Spleen (tissue), 11 donors: ENCODE measurements at regions not wholly inside any gene's neighbourhood (a gene's known extent, or its start where the extent isn't known, plus 50 kb on each side); places are given as distances from the start of the nearest gene placed in this dataset.

Experiments used
- DNase-seq: peaks from one replicate; pipeline ENCODE4 v3.0.0-alpha.2; 2020
- H3K27ac ChIP-seq, 8 donors: fragments of 200-600 bp; sonication (generic) in 7 of 8; 1 replicate in 4 of 8; 2 replicates in 4 of 8; pipeline versions ENCODE4 v1.5.0 to v1.8.0; 2016 to 2021; ENCODE audit warnings: inconsistent platforms in 4 of 8, mild to moderate bottlenecking in 4 of 8, moderate library complexity in 1 of 8
- H3K27me3 ChIP-seq, 7 donors: fragments of 200-600 bp; sonication (generic) in 6 of 7; replicated peaks in 1 of 7; 1 replicate in 4 of 7; 2 replicates in 3 of 7; pipeline versions ENCODE4 v1.5.0 to v1.8.0; 2016 to 2021; ENCODE audit warnings: inconsistent platforms in 3 of 7, mild to moderate bottlenecking in 1 of 7
- H3K36me3 ChIP-seq, 6 donors: fragments of 200-600 bp; sonication (generic) in 5 of 6; 1 replicate in 4 of 6; 2 replicates in 2 of 6; pipeline versions ENCODE4 v1.5.0 to v1.8.0; 2016 to 2021; ENCODE audit warnings: inconsistent platforms in 2 of 6
- H3K4me1 ChIP-seq, 6 donors: fragments of 200-600 bp; sonication (generic) in 5 of 6; 1 replicate in 3 of 6; 2 replicates in 3 of 6; pipeline versions ENCODE4 v1.5.0 to v1.8.0; 2016 to 2021; ENCODE audit warnings: inconsistent platforms in 3 of 6
- H3K4me3 ChIP-seq, 8 donors: fragments of 200-600 bp; sonication (generic) in 7 of 8; 1 replicate in 4 of 8; 2 replicates in 4 of 8; pipeline versions ENCODE4 v1.5.0 to v1.8.0; 2016 to 2021; ENCODE audit warnings: inconsistent platforms in 4 of 8, mild to moderate bottlenecking in 4 of 8, moderate library complexity in 2 of 8
- H3K9me3 ChIP-seq, 8 donors: fragments of 200-600 bp; sonication (generic) in 7 of 8; 1 replicate in 4 of 8; 2 replicates in 4 of 8; pipeline versions ENCODE4 v1.5.0 to v1.8.0; 2016 to 2021; ENCODE audit warnings: inconsistent platforms in 4 of 8
- CTCF ChIP-seq, 11 experiments: fragments of 200-600 bp in 7 of 11; fragments of 450-650 bp in 4 of 11; sonication (generic) in 4 of 11; IDR thresholded peaks in 8 of 11; conservative IDR thresholded peaks in 3 of 11; 1 replicate in 7 of 11; 2 replicates in 4 of 11; pipeline versions ENCODE4 v1.4.0 to v1.8.0; 2016 to 2021; ENCODE audit warnings: antibody characterized with exemption in 11 of 11, inconsistent platforms in 4 of 11, mild to moderate bottlenecking in 1 of 11
- POLR2A ChIP-seq, 3 donors: fragments of 450-650 bp; IDR thresholded peaks; one replicate each; pipeline ENCODE4 v1.5.1; 2017; ENCODE audit warnings: antibody characterized with exemption in 3 of 3, mild to moderate bottlenecking in 1 of 3
- POLR2AphosphoS5 ChIP-seq, 3 donors: sonication (generic); formaldehyde crosslinking; IDR thresholded peaks; one replicate each; pipeline ENCODE4 v1.5.1; 2017; ENCODE audit warnings: antibody characterized with exemption in 3 of 3
- WGBS, 5 donors: extraction: QIAGEN DNeasy Blood & Tissue Kit in 3 of 5; methylation state at CpG; one replicate each; pipeline versions ENCODE4 v1.1.5 to v1.1.7; 2013 to 2018; 5-methylcytosine and 5-hydroxymethylcytosine counted together
- intact Hi-C: fragments of 100-400 bp; cut with DNase I; formaldehyde crosslinking; loops from one replicate; pipeline ENCODE4 v1.15.0; 2023; ENCODE audit warnings: low total_unique reads
- donor health status: healthy with polysubstance abuse.
- donor health status: DM: no; HTN: no; CAD: no; lungs with moderate emphysema.
- donor health status: DM: no; HTN: no; CAD: no.
- donor health status: Bipolar disorder and iron deficiency.
- donor health status: healthy.
- donor health status: DM: no; HTN: no; CAD: no.
- donor health status: DM: yes; HTN: yes; CAD: no.

GRCh38 chr6:51450248-51450957 lies 631.7 kb downstream of the TFAP2B start:
- H3K36me3 ChIP-seq: no peaks in the 10 kb centered on the region
- H3K27me3 ChIP-seq: no peaks in the 10 kb centered on the region
- TF ChIP-seq POLR2AphosphoS5 (IDR thresholded peaks at IDR 0.05): no peak
- TF ChIP-seq POLR2A (IDR thresholded peaks at IDR 0.05): no peak
- intact Hi-C loops: no loop called here
- H3K4me1 ChIP-seq: no peaks in the 10 kb centered on the region
- DNase-seq: no peak
- H3K27ac ChIP-seq: no peak overlapping the region
- 71 to 84% (median 74%) methylated on average over 3 of the region's 3 CpGs for WGBS, 5 donors
- H3K4me3 ChIP-seq: no peak overlapping the region
- H3K9me3 ChIP-seq: no peaks in the 10 kb centered on the region

- no peak overlapping the region for H3K4me3 ChIP-seq
- TF ChIP-seq CTCF (IDR thresholded peaks at IDR 0.05 in 8 of 11, conservative IDR thresholded peaks at IDR 0.05 in 3 of 11): no peak
- TF ChIP-seq POLR2AphosphoS5 (IDR thresholded peaks at IDR 0.05): no peak
- no peak for TF ChIP-seq POLR2A (IDR thresholded peaks at IDR 0.05)
- intact Hi-C loops: no loop called here
- no peak overlapping the region for H3K27ac ChIP-seq
- DNase-seq: no peak
- no peaks in the 10 kb centered on the region for H3K9me3 ChIP-seq
- no peaks in the 10 kb centered on the region for H3K27me3 ChIP-seq
- WGBS, 5 donors: 68 to 83% (median 74%) methylated on average over 1 of the region's 1 CpG
- no peaks in the 10 kb centered on the region for H3K4me1 ChIP-seq
- H3K36me3 ChIP-seq: no peaks in the 10 kb centered on the region
Observed at GRCh38 chr6:51450958-51451357, 632.3 kb downstream of the TFAP2B start.

- Histone ChIP-seq H3K4me1 (no peaks in the 10 kb centered on the region), H3K27me3 (no peaks in the 10 kb centered on the region), H3K27ac (no peak overlapping the region), H3K4me3 (no peak overlapping the region), H3K9me3 (no peaks in the 10 kb centered on the region), H3K36me3 (no peaks in the 10 kb centered on the region)
- no peak for DNase-seq
- intact Hi-C loops: no loop called here
- no peak for TF ChIP-seq POLR2AphosphoS5 (IDR thresholded peaks at IDR 0.05)
- TF ChIP-seq POLR2A (IDR thresholded peaks at IDR 0.05): no peak
- TF ChIP-seq CTCF (IDR thresholded peaks at IDR 0.05 in 8 of 11, conservative IDR thresholded peaks at IDR 0.05 in 3 of 11): no peak
Observed at GRCh38 chr6:51456282-51456681, 631.1 kb downstream of the PKHD1 start.

- no peak for DNase-seq
- H3K27ac ChIP-seq: no peak overlapping the region
- no peaks in the 10 kb centered on the region for H3K4me1 ChIP-seq
- intact Hi-C loops: no loop called here
- H3K9me3 ChIP-seq: no peaks in the 10 kb centered on the region
- no peaks in the 10 kb centered on the region for H3K27me3 ChIP-seq
- TF ChIP-seq POLR2AphosphoS5 (IDR thresholded peaks at IDR 0.05): no peak
- TF ChIP-seq POLR2A (IDR thresholded peaks at IDR 0.05): no peak
- TF ChIP-seq CTCF (IDR thresholded peaks at IDR 0.05 in 8 of 11, conservative IDR thresholded peaks at IDR 0.05 in 3 of 11): no peak
- WGBS, 5 donors: 22 to 37% (median 28%) methylated on average over 2 of the region's 2 CpGs
- H3K36me3 ChIP-seq: no peaks in the 10 kb centered on the region
- no peak overlapping the region for H3K4me3 ChIP-seq
Observed at GRCh38 chr6:51459958-51460357, 627.5 kb downstream of the PKHD1 start.

GRCh38 chr6:51462896-51463295 lies 624.5 kb downstream of the PKHD1 start:
- intact Hi-C loops: no loop called here
- Histone ChIP-seq H3K36me3 (no peaks in the 10 kb centered on the region), H3K4me3 (no peak overlapping the region), H3K27me3 (no peaks in the 10 kb centered on the region), H3K9me3 (no peaks in the 10 kb centered on the region), H3K27ac (no peak overlapping the region), H3K4me1 (no peaks in the 10 kb centered on the region)
- TF ChIP-seq POLR2A (IDR thresholded peaks at IDR 0.05) (no peak), CTCF (IDR thresholded peaks at IDR 0.05 in 8 of 11, conservative IDR thresholded peaks at IDR 0.05 in 3 of 11) (no peak), POLR2AphosphoS5 (IDR thresholded peaks at IDR 0.05) (no peak)
- no peak for DNase-seq
